BJ (cell line): ENCODE measurements at regions not wholly inside any gene's neighbourhood (a gene's known extent, or its start where the extent isn't known, plus 50 kb on each side); places are given as distances from the start of the nearest gene placed in this dataset.

Source experiments
- CTCF ChIA-PET: fragments of 350-600 bp; formaldehyde crosslinking; extraction: SDS; loops from one replicate; lab custom pipeline; 2021; ENCODE audit warnings: antibody characterized with exemption, inconsistent platforms; lab: Yijun Ruan, JAX
- POLR2A ChIA-PET: fragments of 300-600 bp; sonication (Branson Sonifier 250); formaldehyde crosslinking; extraction: SDS; loops from one replicate; lab custom pipeline; 2021; ENCODE audit warnings: antibody characterized with exemption; lab: Charles Lee
- DNase-seq: peaks from one replicate; pipeline ENCODE4 v3.0.0-alpha.2; 2011; ENCODE audit warnings: low read depth
- H3K27me3 ChIP-seq: 2 replicates; pipeline ENCODE4 v1.6.0; 2011; ENCODE audit warnings: low read length; ENCODE audit not compliant: control insufficient read depth, insufficient read depth
- H3K36me3 ChIP-seq: 2 replicates; pipeline ENCODE4 v1.5.1; 2011; ENCODE audit warnings: low read length; ENCODE audit not compliant: control insufficient read depth, insufficient read depth
- H3K4me3 ChIP-seq: 2 replicates; pipeline ENCODE4 v1.5.1; 2011; ENCODE audit warnings: low read depth, mild to moderate bottlenecking, control low read depth, low read length
- CTCF ChIP-seq: IDR thresholded peaks from 2 replicates; pipeline ENCODE4 v1.5.1; 2011; ENCODE audit warnings: low read depth, mild to moderate bottlenecking, control low read depth, inconsistent platforms, low read length, moderate library complexity; ENCODE audit not compliant: insufficient read depth

DNA sequence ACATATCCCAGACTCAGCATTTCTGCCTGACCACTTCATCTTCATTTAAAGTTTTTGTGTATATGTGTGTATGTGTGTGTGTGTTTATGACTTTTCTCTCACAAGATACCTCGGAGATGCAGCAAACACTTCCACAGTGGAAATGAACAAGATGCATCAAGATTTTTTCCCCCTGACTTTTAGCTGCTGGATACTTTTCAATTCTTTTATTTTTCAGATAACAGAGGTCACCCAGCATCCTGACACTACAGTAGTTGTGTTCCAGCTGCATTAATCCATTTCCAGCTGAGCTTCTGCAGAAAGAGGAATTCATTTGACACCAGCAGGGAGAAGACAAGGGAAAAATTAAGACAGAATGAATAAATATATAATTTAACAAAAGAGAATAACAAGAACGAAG, 130.2 kb upstream of the PSMD7 start:
- H3K36me3 ChIP-seq, result no peaks in the 10 kb centered on the region
- H3K27me3 ChIP-seq, result no peaks in the 10 kb centered on the region
- no peak for DNase-seq
- CTCF ChIA-PET, result no interaction called here
- no peak overlapping the region for H3K4me3 ChIP-seq
- TF ChIP-seq CTCF, result no peak
- POLR2A ChIA-PET, result no interaction called here

DNA sequence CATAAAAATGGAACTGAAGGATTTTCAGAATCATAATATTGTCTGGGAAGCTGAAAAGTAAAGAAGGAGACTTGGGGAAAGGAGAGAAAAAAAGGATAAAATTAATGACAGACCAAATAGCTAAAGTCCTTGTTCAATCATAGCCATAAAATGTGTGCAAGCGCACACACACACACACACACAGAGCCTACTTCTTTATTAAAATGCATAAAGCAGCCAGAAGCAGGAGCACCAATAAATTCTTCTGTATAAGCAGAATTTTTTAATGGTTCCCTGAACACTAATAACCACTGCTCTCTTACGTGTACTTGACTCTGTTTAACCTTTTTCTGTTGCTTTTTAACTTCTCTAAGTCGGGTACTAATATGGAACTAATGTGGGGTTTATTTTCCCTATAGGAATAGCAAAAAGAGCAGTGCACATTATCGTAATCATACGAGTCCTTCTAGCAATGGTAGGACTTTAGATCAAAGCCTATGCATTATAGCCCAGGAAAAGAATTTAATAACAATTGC, 131.0 kb upstream of the PSMD7 start:
- no peak overlapping the region for H3K4me3 ChIP-seq
- CTCF ChIA-PET, result no interaction called here
- no peak for TF ChIP-seq CTCF
- no peak for DNase-seq
- no peaks in the 10 kb centered on the region for H3K36me3 ChIP-seq
- POLR2A ChIA-PET, result no interaction called here
- H3K27me3 ChIP-seq, result no peaks in the 10 kb centered on the region

DNA sequence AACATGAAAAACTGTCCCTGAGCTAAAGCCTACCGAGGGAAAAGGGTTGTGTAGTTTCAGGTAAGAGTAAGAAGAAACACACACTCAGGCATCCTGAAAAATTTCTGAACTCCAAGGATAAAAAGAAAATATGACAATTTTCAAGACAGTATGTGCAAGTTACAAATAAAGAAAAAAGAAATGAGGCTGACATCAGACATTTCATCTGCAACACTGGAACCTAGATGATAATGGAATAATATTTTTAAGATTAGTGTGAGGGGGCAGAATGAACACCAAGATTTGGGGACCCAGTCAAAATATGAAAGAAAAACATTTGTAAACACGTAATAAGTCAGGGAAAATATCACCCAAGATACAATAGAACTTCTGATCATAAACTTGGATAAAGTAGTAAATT, 135.9 kb upstream of the PSMD7 start:
- Histone ChIP-seq H3K4me3 (no peak overlapping the region), H3K27me3 (no peaks in the 10 kb centered on the region), H3K36me3 (no peaks in the 10 kb centered on the region)
- POLR2A ChIA-PET, result no interaction called here
- DNase-seq, result no peak
- CTCF ChIA-PET, result no interaction called here
- no peak for TF ChIP-seq CTCF

GRCh38 chr16:74153773-74154172, 142.8 kb upstream of the PSMD7 start:
- Histone ChIP-seq H3K27me3 (no peaks in the 10 kb centered on the region), H3K4me3 (no peak overlapping the region), H3K36me3 (no peaks in the 10 kb centered on the region)
- CTCF ChIA-PET, result no interaction called here
- POLR2A ChIA-PET, result no interaction called here
- no peak for DNase-seq
- no peak for TF ChIP-seq CTCF

- POLR2A ChIA-PET, result no interaction called here
- CTCF ChIA-PET, result no interaction called here
- Histone ChIP-seq H3K27me3 (no peaks in the 10 kb centered on the region), H3K36me3 (no peaks in the 10 kb centered on the region), H3K4me3 (no peak overlapping the region)
- TF ChIP-seq CTCF, result no peak
- DNase-seq, result no peak
Measured at GRCh38 chr16:74146643-74147042, 150.0 kb upstream of the PSMD7 start.
